GM23248 (cell line): ENCODE measurements at regions not wholly inside any gene's neighbourhood (a gene's known extent, or its start where the extent isn't known, plus 50 kb on each side); places are given as distances from the start of the nearest gene placed in this dataset.

Experiments
- EZH2 ChIP-seq: fragments of 200-600 bp; sonication (generic); IDR thresholded peaks from 2 replicates; pipeline ENCODE4 v1.6.1; 2018; ENCODE audit warnings: antibody characterized with exemption, mild to moderate bottlenecking; ENCODE audit not compliant: insufficient read depth, poor library complexity, severe bottlenecking
- EZH2phosphoT487 ChIP-seq: fragments of 200-600 bp; sonication (generic); IDR thresholded peaks from 2 replicates; pipeline ENCODE4 v1.6.1; 2018; ENCODE audit warnings: antibody characterized with exemption, moderate library complexity, mild to moderate bottlenecking, low read depth; ENCODE audit not compliant: insufficient read depth

DNA sequence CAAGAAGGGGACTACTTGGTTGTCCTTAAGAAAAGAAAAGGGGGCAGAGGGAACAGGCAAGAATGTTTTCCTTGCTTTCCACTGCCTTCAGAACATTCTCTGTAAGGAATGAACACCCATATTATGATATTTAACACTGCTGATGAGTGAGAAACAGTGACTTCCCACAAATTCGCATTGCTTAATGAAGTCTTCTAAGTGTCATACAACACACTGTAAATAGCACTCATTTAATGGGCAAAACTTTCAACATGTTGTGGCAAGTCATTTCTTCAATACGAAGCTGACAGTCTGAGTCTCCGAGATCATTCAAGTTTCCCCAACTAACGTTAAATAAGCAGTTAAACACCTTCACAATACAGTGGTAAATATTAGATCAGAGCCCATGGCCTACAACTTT is 464.4 kb downstream of the SHQ1 start:
- TF ChIP-seq EZH2 (no peak), EZH2phosphoT487 (no peak)
